H9 (cell line): ENCODE measurements at regions not wholly inside any gene's neighbourhood (a gene's known extent, or its start where the extent isn't known, plus 50 kb on each side); places are given as distances from the start of the nearest gene placed in this dataset.

Experiments
- DNase-seq: peaks from one replicate; pipeline ENCODE4 v3.0.0-alpha.2; 2017
- H2AFZ ChIP-seq: one replicate; pipeline ENCODE4 v1.6.1; 2013; ENCODE audit warnings: mild to moderate bottlenecking, low read length, control low read depth, moderate library complexity
- H2AK5ac ChIP-seq: 2 replicates; pipeline ENCODE4 v1.6.1; 2013; ENCODE audit warnings: low read length, control low read depth, mixed read lengths; ENCODE audit not compliant: insufficient read length
- H2BK120ac ChIP-seq: one replicate; pipeline ENCODE4 v1.6.1; 2013; ENCODE audit warnings: low read depth, mild to moderate bottlenecking, low read length, control low read depth, inconsistent platforms; ENCODE audit not compliant: poor library complexity, severe bottlenecking
- H2BK12ac ChIP-seq: 2 replicates; pipeline ENCODE4 v1.6.1; 2013; ENCODE audit warnings: low read length, control low read depth, mixed read lengths, low read depth; ENCODE audit not compliant: insufficient read length
- H2BK15ac ChIP-seq: 2 replicates; pipeline ENCODE4 v1.6.1; 2013; ENCODE audit warnings: low read depth, low read length, control low read depth
- H2BK20ac ChIP-seq: one replicate; pipeline ENCODE4 v1.6.1; 2013; ENCODE audit warnings: low read depth, mild to moderate bottlenecking, low read length, control low read depth, inconsistent platforms; ENCODE audit not compliant: poor library complexity, severe bottlenecking
- H2BK5ac ChIP-seq: 2 replicates; pipeline ENCODE4 v1.6.1; 2013; ENCODE audit warnings: low read length, control low read depth, mixed read lengths; ENCODE audit not compliant: insufficient read length
- H3K14ac ChIP-seq: 2 replicates; pipeline ENCODE4 v1.6.1; 2013; ENCODE audit warnings: low read length, control low read depth; ENCODE audit not compliant: insufficient read depth
- H3K18ac ChIP-seq: 2 replicates; pipeline ENCODE4 v1.6.1; 2013; ENCODE audit warnings: low read depth, mild to moderate bottlenecking, mixed read lengths, low read length, control low read depth; ENCODE audit not compliant: insufficient read length
- H3K23ac ChIP-seq: 2 replicates; pipeline ENCODE4 v1.6.1; 2013; ENCODE audit warnings: low read length, control low read depth, mixed read lengths, low read depth; ENCODE audit not compliant: insufficient read length
- H3K23me2 ChIP-seq: 2 replicates; pipeline ENCODE4 v1.6.1; 2013; ENCODE audit warnings: low read depth, mild to moderate bottlenecking, mixed read lengths, low read length, control low read depth; ENCODE audit not compliant: insufficient read length, poor library complexity, severe bottlenecking
- H3K27ac ChIP-seq: 2 replicates; pipeline ENCODE4 v1.5.1; 2013; ENCODE audit warnings: low read length, control low read depth, mixed read lengths, low read depth; ENCODE audit not compliant: insufficient read length
- H3K27me3 ChIP-seq: 2 replicates; pipeline ENCODE4 v1.6.1; 2013; ENCODE audit warnings: low read length, control low read depth, inconsistent platforms; ENCODE audit not compliant: insufficient read depth
- H3K4ac ChIP-seq: 2 replicates; pipeline ENCODE4 v1.6.1; 2013; ENCODE audit warnings: low read depth, mild to moderate bottlenecking, control low read depth, inconsistent platforms, low read length, moderate library complexity
- H3K4me1 ChIP-seq: 2 replicates; pipeline ENCODE4 v1.6.1; 2013; ENCODE audit warnings: low read length, control low read depth, inconsistent platforms; ENCODE audit not compliant: insufficient read depth
- H3K4me2 ChIP-seq: 2 replicates; pipeline ENCODE4 v1.6.1; 2013; ENCODE audit warnings: low read length, control low read depth, mixed read lengths; ENCODE audit not compliant: insufficient read length, insufficient read depth
- H3K56ac ChIP-seq: 2 replicates; pipeline ENCODE4 v1.6.1; 2013; ENCODE audit warnings: low read depth, mild to moderate bottlenecking, mixed read lengths, low read length, control low read depth; ENCODE audit not compliant: insufficient read length
- H3K79me1 ChIP-seq: 2 replicates; pipeline ENCODE4 v1.6.1; 2013; ENCODE audit warnings: low read depth, mild to moderate bottlenecking, moderate library complexity, low read length, control low read depth, inconsistent platforms; ENCODE audit not compliant: insufficient read depth, poor library complexity, severe bottlenecking
- H3K79me2 ChIP-seq: 2 replicates; pipeline ENCODE4 v1.6.1; 2013; ENCODE audit warnings: low read length, control low read depth, inconsistent platforms; ENCODE audit not compliant: insufficient read depth
- H3K9ac ChIP-seq: 2 replicates; pipeline ENCODE4 v1.6.1; 2013; ENCODE audit warnings: low read length, control low read depth, mixed read lengths; ENCODE audit not compliant: insufficient read length; ENCODE audit errors: extremely low read depth
- H3K9me3 ChIP-seq: one replicate; pipeline ENCODE4 v1.6.1; 2013; ENCODE audit warnings: low read depth, low read length, inconsistent platforms; ENCODE audit not compliant: control insufficient read depth
- H3T11ph ChIP-seq: one replicate; pipeline ENCODE4 v1.6.1; 2013; ENCODE audit warnings: mild to moderate bottlenecking, low read length, control low read depth, inconsistent platforms
- H4K20me1 ChIP-seq: one replicate; pipeline ENCODE4 v1.6.1; 2013; ENCODE audit not compliant: control insufficient read depth, insufficient read length, insufficient read depth
- H4K5ac ChIP-seq: 2 replicates; pipeline ENCODE4 v1.6.1; 2013; ENCODE audit warnings: low read depth, mild to moderate bottlenecking, mixed read lengths, low read length, control low read depth; ENCODE audit not compliant: insufficient read length
- H4K8ac ChIP-seq: replicated peaks from 2 replicates; pipeline ENCODE4 v1.6.1; 2013; ENCODE audit warnings: low read length, control low read depth, mixed read lengths, low read depth; ENCODE audit not compliant: insufficient read length
- H4K91ac ChIP-seq: 2 replicates; pipeline ENCODE4 v1.6.1; 2013; ENCODE audit warnings: low read depth, mild to moderate bottlenecking, moderate library complexity, mixed read lengths, low read length, control low read depth; ENCODE audit not compliant: insufficient read length
- H3K27ac Mint-ChIP-seq, 3 experiments: 2 replicates in 2 of 3; 3 replicates in 1 of 3; pipeline ENCODE4 v1.8.0; 2020 to 2021; ENCODE audit warnings: mixed read lengths in 3 of 3, mild to moderate bottlenecking in 1 of 3, moderate library complexity in 1 of 3
- H3K27me3 Mint-ChIP-seq: 2 replicates; pipeline ENCODE4 v1.8.0; 2021; ENCODE audit warnings: low read depth, mild to moderate bottlenecking, moderate library complexity, mixed read lengths
- H3K36me3 Mint-ChIP-seq, 3 experiments: 2 replicates in 2 of 3; 3 replicates in 1 of 3; pipeline ENCODE4 v1.8.0; 2020 to 2021; ENCODE audit warnings: low read depth in 3 of 3, mixed read lengths in 3 of 3; ENCODE audit not compliant: insufficient read depth in 1 of 3
- H3K4me1 Mint-ChIP-seq, 2 experiments: 2 replicates each; pipeline ENCODE4 v1.8.0; 2020; ENCODE audit warnings: mixed read lengths in 2 of 2
- H3K4me3 Mint-ChIP-seq, 2 experiments: 2 replicates in 1 of 2; 3 replicates in 1 of 2; pipeline ENCODE4 v1.8.0; 2020 to 2021; ENCODE audit warnings: mild to moderate bottlenecking in 2 of 2, mixed read lengths in 2 of 2, moderate library complexity in 1 of 2
- H3K9me3 Mint-ChIP-seq, 2 experiments: 2 replicates in 1 of 2; 3 replicates in 1 of 2; pipeline ENCODE4 v1.8.0; 2020; ENCODE audit warnings: mild to moderate bottlenecking in 2 of 2, mixed read lengths in 2 of 2, moderate library complexity in 1 of 2
- CTCF ChIP-seq: fragments of 200-600 bp; sonication (generic); conservative IDR thresholded peaks from 3 replicates; pipeline ENCODE4 v1.8.0; 2021; ENCODE audit warnings: antibody characterized with exemption, mild to moderate bottlenecking
- WGBS: extraction: QIAGEN DNeasy Blood & Tissue Kit; methylation state at CpG from one replicate; pipeline ENCODE4 v1.1.7; 2013; ENCODE audit warnings: missing lambda C conversion rate, low lambda C conversion rate, mixed read lengths; ENCODE audit not compliant: insufficient read length; ENCODE audit errors: extremely low coverage; 5-methylcytosine and 5-hydroxymethylcytosine counted together

- no peak overlapping the region for H3K27ac Mint-ChIP-seq
- no peak for DNase-seq
Observed at GRCh38 chr4:17164666-17165065, 266.2 kb upstream of the LDB2 start.

More at GRCh38 chr4:17164666-17165065, 266.2 kb upstream of the LDB2 start:
- Histone ChIP-seq H2BK12ac (no peak overlapping the region), H3K79me1 (no peaks in the 10 kb centered on the region), H3K9me3 (no peaks in the 10 kb centered on the region), H3K23me2 (no peaks in the 10 kb centered on the region), H2AK5ac (no peak overlapping the region), H3K27ac (no peak overlapping the region), H3K4me1 (no peaks in the 10 kb centered on the region), H2AFZ (no peak overlapping the region), H3K4ac (no peak overlapping the region), H3K27me3 (no peaks in the 10 kb centered on the region; the same call in 1 of the 2 replicates), H2BK120ac (no peak overlapping the region), H4K8ac (no peak overlapping the region), H3K56ac (no peak overlapping the region), H4K20me1 (no peaks in the 10 kb centered on the region), H3K9ac (no peak overlapping the region), H3K4me2 (no peak overlapping the region), H3K23ac (no peak overlapping the region), H2BK5ac (no peak overlapping the region), H3K79me2 (no peaks in the 10 kb centered on the region; the same call in 1 of the 2 replicates), H3K18ac (no peak overlapping the region), H3K14ac (no peak overlapping the region), H3T11ph (no peak overlapping the region), H2BK15ac (no peak overlapping the region), H4K5ac (no peak overlapping the region), H4K91ac (no peak overlapping the region), H2BK20ac (no peak overlapping the region)
- no peak overlapping the region for H3K4me3 Mint-ChIP-seq
- peaks cover 20 to 21% of the 10 kb centered on the region in 2 experiments for H3K4me1 Mint-ChIP-seq
- peaks cover 9% of the 10 kb centered on the region for H3K27me3 Mint-ChIP-seq
- H3K9me3 Mint-ChIP-seq, result peaks cover 6 to 18% of the 10 kb centered on the region in 2 experiments; a peak in 4 of 5 replicates
- no CpG with 5 or more reads among the region's 2 CpGs for WGBS
- H3K36me3 Mint-ChIP-seq, result peaks cover 0 to 23% (median 3%) of the 10 kb centered on the region in 3 experiments; a peak in 3 of 7 replicates
- TF ChIP-seq CTCF, result no peak
